Neural cell (in vitro differentiated cells): ENCODE measurements at regions not wholly inside any gene's neighbourhood (a gene's known extent, or its start where the extent isn't known, plus 50 kb on each side); places are given as distances from the start of the nearest gene placed in this dataset.
"Not testable (repeated sequence)": the region's sequence is repeated elsewhere in the genome, so short reads cannot be mapped to it uniquely, and the experiment has no call there.

Experiments
- H2AFZ ChIP-seq: fragments of 200-600, 300-800 bp; sonication (generic), shearing (Covaris generic); 2 replicates; pipeline ENCODE4 v1.6.0; 2014; ENCODE audit warnings: low read depth, mild to moderate bottlenecking, antibody characterized with exemption, low read length, moderate library complexity
- H3F3A ChIP-seq: fragments of 200-600 bp; shearing (Covaris generic); 2 replicates; pipeline ENCODE4 v1.6.1; 2016; ENCODE audit warnings: mild to moderate bottlenecking, moderate library complexity, mixed read lengths, antibody characterized with exemption, low read length; ENCODE audit not compliant: insufficient read depth, poor library complexity, severe bottlenecking
- H3K27ac ChIP-seq: fragments of 200-600, 300-800 bp; sonication (generic), shearing (Covaris generic); 2 replicates; pipeline ENCODE4 v1.5.1; 2014; ENCODE audit warnings: mild to moderate bottlenecking, low read length, moderate library complexity
- H3K27me3 ChIP-seq: fragments of 300-800, 200-600 bp; sonication (generic), shearing (Covaris generic); 2 replicates; pipeline ENCODE4 v1.6.0; 2014; ENCODE audit warnings: mild to moderate bottlenecking, low read depth, low read length, moderate library complexity; ENCODE audit not compliant: insufficient read depth
- H3K36me3 ChIP-seq: fragments of 300-800, 200-600 bp; sonication (generic), shearing (Covaris generic); 2 replicates; pipeline ENCODE4 v1.5.1; 2014; ENCODE audit warnings: mild to moderate bottlenecking, antibody characterized with exemption, low read length, moderate library complexity; ENCODE audit not compliant: insufficient read depth
- H3K4me2 ChIP-seq: fragments of 300-800, 200-600 bp; sonication (generic), shearing (Covaris generic); 2 replicates; pipeline ENCODE4 v1.6.0; 2014; ENCODE audit warnings: mild to moderate bottlenecking, low read length
- H3K4me3 ChIP-seq: fragments of 300-800, 200-600 bp; sonication (generic), shearing (Covaris generic); 2 replicates; pipeline ENCODE4 v1.5.1; 2014; ENCODE audit warnings: mild to moderate bottlenecking, low read length, moderate library complexity
- H3K79me2 ChIP-seq: fragments of 200-600 bp; shearing (Covaris generic); replicated peaks from 2 replicates; pipeline ENCODE4 v1.6.0; 2014; ENCODE audit warnings: mild to moderate bottlenecking, low read length, moderate library complexity; ENCODE audit not compliant: insufficient read depth
- H3K9ac ChIP-seq: fragments of 300-800, 200-600 bp; sonication (generic), shearing (Covaris generic); 2 replicates; pipeline ENCODE4 v1.6.1; 2016; ENCODE audit warnings: mild to moderate bottlenecking, low read length, mixed read lengths
- H3K9me2 ChIP-seq: fragments of 200-600 bp; shearing (Covaris generic); 2 replicates; pipeline ENCODE4 v1.6.1; 2016; ENCODE audit warnings: mild to moderate bottlenecking, low read length, mixed read lengths; ENCODE audit not compliant: insufficient read depth
- H3K9me3 ChIP-seq: fragments of 200-600, 300-800 bp; sonication (generic), shearing (Covaris generic); 2 replicates; pipeline ENCODE4 v1.6.1; 2016; ENCODE audit warnings: mild to moderate bottlenecking, mixed run types, low read length, moderate library complexity, mixed read lengths
- H4K20me1 ChIP-seq: fragments of 200-600 bp; shearing (Covaris generic); 2 replicates; pipeline ENCODE4 v1.6.1; 2016; ENCODE audit warnings: mild to moderate bottlenecking, mixed run types; ENCODE audit not compliant: insufficient read depth
- CTCF ChIP-seq: fragments of 450-650 bp; IDR thresholded peaks from 2 replicates; pipeline ENCODE4 v1.5.1; 2014; ENCODE audit warnings: antibody characterized with exemption, mild to moderate bottlenecking, moderate library complexity; ENCODE audit not compliant: poor library complexity, severe bottlenecking
- EP300 ChIP-seq: fragments of 450-650 bp; conservative IDR thresholded peaks from 2 replicates; pipeline ENCODE4 v1.6.1; 2014; ENCODE audit warnings: antibody characterized with exemption, mild to moderate bottlenecking, moderate library complexity; ENCODE audit not compliant: poor library complexity, severe bottlenecking
- EZH2 ChIP-seq: fragments of 200-600, 300-800 bp; shearing (Covaris generic), sonication (generic); IDR thresholded peaks from 2 replicates; pipeline ENCODE4 v1.6.1; 2014; ENCODE audit warnings: antibody characterized with exemption, low read length, borderline replicate concordance, mild to moderate bottlenecking; ENCODE audit not compliant: insufficient read depth, poor library complexity, severe bottlenecking
- MXI1 ChIP-seq: fragments of 450-650 bp; conservative IDR thresholded peaks from 2 replicates; pipeline ENCODE4 v1.6.1; 2014; ENCODE audit warnings: antibody characterized with exemption, mild to moderate bottlenecking; ENCODE audit not compliant: poor library complexity, severe bottlenecking
- POLR2AphosphoS5 ChIP-seq: IDR thresholded peaks from 2 replicates; pipeline ENCODE4 v1.6.1; 2012
- RAD21 ChIP-seq: fragments of 450-650 bp; conservative IDR thresholded peaks from 2 replicates; pipeline ENCODE4 v1.6.1; 2014; ENCODE audit warnings: antibody characterized with exemption, mild to moderate bottlenecking, moderate library complexity
- REST ChIP-seq: IDR thresholded peaks from 2 replicates; pipeline ENCODE4 v1.6.1; 2012; ENCODE audit warnings: borderline replicate concordance
- SMC3 ChIP-seq: fragments of 450-650 bp; conservative IDR thresholded peaks from 2 replicates; pipeline ENCODE4 v1.6.1; 2014; ENCODE audit warnings: antibody characterized with exemption, mild to moderate bottlenecking, moderate library complexity; ENCODE audit not compliant: poor library complexity
- TAF1 ChIP-seq: IDR thresholded peaks from 2 replicates; pipeline ENCODE4 v1.6.1; 2012; ENCODE audit warnings: low read depth

GRCh38 chrY:7714426-7714825, 802.9 kb upstream of the AMELY start:
- no peak for TF ChIP-seq TAF1
- TF ChIP-seq EP300: no peak
- no peak for TF ChIP-seq MXI1
- no peak for TF ChIP-seq REST
- no peak for TF ChIP-seq SMC3
- TF ChIP-seq CTCF: no peak
- TF ChIP-seq RAD21: no peak
- no peak for TF ChIP-seq EZH2
- TF ChIP-seq POLR2AphosphoS5: no peak
- no peak overlapping the region for H3K4me2 ChIP-seq
- no peaks in the 10 kb centered on the region for H3K9me2 ChIP-seq
- no peak overlapping the region for H2AFZ ChIP-seq
- H3K9me3 ChIP-seq: no peaks in the 10 kb centered on the region
- no peaks in the 10 kb centered on the region for H3K27me3 ChIP-seq
- H3K4me3 ChIP-seq: no peak overlapping the region
- H3K36me3 ChIP-seq: no peaks in the 10 kb centered on the region
- no peaks in the 10 kb centered on the region for H3K79me2 ChIP-seq
- H4K20me1 ChIP-seq: no peaks in the 10 kb centered on the region
- H3K9ac ChIP-seq: no peak overlapping the region
- H3K27ac ChIP-seq: no peak overlapping the region
- no peaks in the 10 kb centered on the region for H3F3A ChIP-seq

GRCh38 chrY:7713738-7714137, 802.2 kb upstream of the AMELY start:
- H3K9me2 ChIP-seq, H3K36me3 ChIP-seq, H3K27ac ChIP-seq, H3K79me2 ChIP-seq, H3K9ac ChIP-seq, H4K20me1 ChIP-seq, H3K4me2 ChIP-seq, H3F3A ChIP-seq, H2AFZ ChIP-seq, H3K4me3 ChIP-seq, H3K27me3 ChIP-seq, H3K9me3 ChIP-seq: not testable (repeated sequence)

- H3K4me2 ChIP-seq: no peak overlapping the region
- no peaks in the 10 kb centered on the region for H3F3A ChIP-seq
- no peaks in the 10 kb centered on the region for H3K9me3 ChIP-seq
- no peaks in the 10 kb centered on the region for H3K79me2 ChIP-seq
- no peaks in the 10 kb centered on the region for H3K36me3 ChIP-seq
- H3K9me2 ChIP-seq: no peaks in the 10 kb centered on the region
- H4K20me1 ChIP-seq: no peaks in the 10 kb centered on the region
- TF ChIP-seq MXI1 (no peak), POLR2AphosphoS5 (no peak), SMC3 (no peak), RAD21 (no peak), EZH2 (no peak), REST (no peak), CTCF (no peak), TAF1 (no peak), EP300 (no peak)
- H3K4me3 ChIP-seq: no peak overlapping the region
- H3K27ac ChIP-seq: no peak overlapping the region
- no peak overlapping the region for H2AFZ ChIP-seq
- no peak overlapping the region for H3K9ac ChIP-seq
- no peaks in the 10 kb centered on the region for H3K27me3 ChIP-seq
Measured at GRCh38 chrY:7712289-7712688, 800.7 kb upstream of the AMELY start.
